AG04450 (cell line): ENCODE measurements at regions not wholly inside any gene's neighbourhood (a gene's known extent, or its start where the extent isn't known, plus 50 kb on each side); places are given as distances from the start of the nearest gene placed in this dataset.

Experiments used
- CTCF ChIA-PET: fragments of 300-600, 350-600 bp; formaldehyde crosslinking; extraction: SDS; loops from one replicate; lab custom pipeline; 2022; ENCODE audit warnings: antibody characterized with exemption, inconsistent platforms; lab: Charles Lee
- POLR2A ChIA-PET: fragments of 350-600 bp; formaldehyde crosslinking; extraction: SDS; loops from one replicate; lab custom pipeline; 2021; ENCODE audit warnings: antibody characterized with exemption, inconsistent platforms; lab: Yijun Ruan, JAX
- DNase-seq: peaks from one replicate; pipeline ENCODE4 v3.0.0-alpha.2; 2011; ENCODE audit warnings: low read depth, low spot score
- H3K27ac ChIP-seq: one replicate; pipeline ENCODE4 v1.5.1; 2012; ENCODE audit warnings: low read depth, low read length, control low read depth
- H3K27me3 ChIP-seq: one replicate; pipeline ENCODE4 v1.6.0; 2012; ENCODE audit warnings: low read length; ENCODE audit not compliant: control insufficient read depth, insufficient read depth
- H3K4me3 ChIP-seq: 2 replicates; pipeline ENCODE4 v1.5.1; 2011; ENCODE audit warnings: mild to moderate bottlenecking, low read depth, low read length, control low read depth
- H3K9me3 ChIP-seq: 2 replicates; pipeline ENCODE4 v1.5.1; 2012; ENCODE audit warnings: low read length; ENCODE audit not compliant: control insufficient read depth, insufficient read depth
- CTCF ChIP-seq: IDR thresholded peaks from 2 replicates; pipeline ENCODE4 v1.5.1; 2011; ENCODE audit warnings: low read depth, low read length, control low read depth, inconsistent platforms

GRCh38 chr15:95742256-95742655 lies 588.2 kb upstream of the NR2F2 start:
- Histone ChIP-seq H3K27ac (no peak overlapping the region), H3K27me3 (no peaks in the 10 kb centered on the region), H3K4me3 (no peak overlapping the region), H3K9me3 (no peaks in the 10 kb centered on the region)
- ChIA-PET CTCF (no interaction called here), POLR2A (no interaction called here)
- no peak for TF ChIP-seq CTCF
- DNase-seq = no peak

GRCh38 chr15:95742836-95743235 lies 587.7 kb upstream of the NR2F2 start:
- no peak for TF ChIP-seq CTCF
- Histone ChIP-seq H3K4me3 (no peak overlapping the region), H3K9me3 (no peaks in the 10 kb centered on the region), H3K27ac (no peak overlapping the region), H3K27me3 (no peaks in the 10 kb centered on the region)
- no peak for DNase-seq
- ChIA-PET POLR2A (no interaction called here), CTCF (interaction anchor here (0.7 to 0.8 kb wide), 2 partner anchors 19 to 585 kb away, joined by 3 read pairs; no protein-coding TSS in a partner anchor)

GRCh38 chr15:95757171-95757570 lies 573.3 kb upstream of the NR2F2 start:
- ChIA-PET POLR2A (no interaction called here), CTCF (interaction anchor here (0.9 kb wide), 1 partner anchor 570 kb away, joined by 4 read pairs; no protein-coding TSS in a partner anchor)
- Histone ChIP-seq H3K27me3 (no peaks in the 10 kb centered on the region), H3K4me3 (no peak overlapping the region), H3K27ac (no peak overlapping the region), H3K9me3 (no peaks in the 10 kb centered on the region)
- TF ChIP-seq CTCF = no peak
- DNase-seq = no peak

GRCh38 chr15:95758451-95758850 lies 572.0 kb upstream of the NR2F2 start:
- no peak overlapping the region for H3K4me3 ChIP-seq
- POLR2A ChIA-PET = interaction anchor here (1.2 kb wide), 1 partner anchor 586 kb away, joined by 4 read pairs; no protein-coding TSS in a partner anchor
- no peak for DNase-seq
- H3K9me3 ChIP-seq = no peaks in the 10 kb centered on the region
- H3K27ac ChIP-seq = no peak overlapping the region
- no peaks in the 10 kb centered on the region for H3K27me3 ChIP-seq
- CTCF ChIA-PET = no interaction called here
- TF ChIP-seq CTCF = no peak

- ChIA-PET CTCF (no interaction called here), POLR2A (interaction anchor here (1.2 kb wide), 1 partner anchor 586 kb away, joined by 4 read pairs; no protein-coding TSS in a partner anchor)
- Histone ChIP-seq H3K27ac (no peak overlapping the region), H3K4me3 (no peak overlapping the region), H3K9me3 (no peaks in the 10 kb centered on the region), H3K27me3 (no peaks in the 10 kb centered on the region)
- no peak for TF ChIP-seq CTCF
- no peak for DNase-seq
Measured at GRCh38 chr15:95758851-95759250, 571.6 kb upstream of the NR2F2 start.
